GM18909 (cell line): ENCODE measurements at regions not wholly inside any gene's neighbourhood (a gene's known extent, or its start where the extent isn't known, plus 50 kb on each side); places are given as distances from the start of the nearest gene placed in this dataset.

Experiments
- ATAC-seq: cut with Tn5 transposase; IDR thresholded peaks from one replicate; pipeline ENCODE4 v1.9.1; 2021; ENCODE audit warnings: mild to moderate bottlenecking; ENCODE audit not compliant: unreplicated experiment, poor library complexity

DNA sequence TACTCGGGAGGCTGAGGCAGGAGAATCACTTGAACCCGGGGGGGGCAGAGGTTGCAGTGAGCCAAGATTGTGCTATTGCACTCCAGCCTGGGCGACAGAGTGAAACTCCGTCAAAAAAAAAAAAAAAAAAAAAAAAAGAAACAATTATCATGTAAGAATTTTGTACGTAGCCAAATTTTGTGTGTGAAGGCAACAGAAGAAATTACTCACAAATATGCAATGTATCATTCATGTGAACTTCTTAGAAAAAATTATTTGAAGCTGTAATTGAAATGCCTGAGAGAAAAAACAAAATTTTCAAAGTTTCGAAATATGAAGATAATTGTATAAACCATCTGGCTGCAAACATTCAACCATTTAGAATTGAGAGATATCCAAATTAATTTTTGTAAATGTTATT is 204.8 kb upstream of the PARD3B start:
- ATAC-seq: no peak

- no peak for ATAC-seq
Observed at GRCh38 chr2:204341887-204342276, 203.4 kb upstream of the PARD3B start.

GRCh38 chr2:204343685-204344084 is 201.6 kb upstream of the PARD3B start:
- no peak for ATAC-seq

GRCh38 chr2:204344119-204344518 is 201.2 kb upstream of the PARD3B start:
- ATAC-seq: no peak

- no peak for ATAC-seq
Observed at GRCh38 chr2:204346906-204347305, 198.4 kb upstream of the PARD3B start.

- ATAC-seq: no peak
Observed at GRCh38 chr2:204353823-204354222, 191.5 kb upstream of the PARD3B start.

- ATAC-seq: no peak
Observed at GRCh38 chr2:204354442-204354856, 190.8 kb upstream of the PARD3B start.

DNA sequence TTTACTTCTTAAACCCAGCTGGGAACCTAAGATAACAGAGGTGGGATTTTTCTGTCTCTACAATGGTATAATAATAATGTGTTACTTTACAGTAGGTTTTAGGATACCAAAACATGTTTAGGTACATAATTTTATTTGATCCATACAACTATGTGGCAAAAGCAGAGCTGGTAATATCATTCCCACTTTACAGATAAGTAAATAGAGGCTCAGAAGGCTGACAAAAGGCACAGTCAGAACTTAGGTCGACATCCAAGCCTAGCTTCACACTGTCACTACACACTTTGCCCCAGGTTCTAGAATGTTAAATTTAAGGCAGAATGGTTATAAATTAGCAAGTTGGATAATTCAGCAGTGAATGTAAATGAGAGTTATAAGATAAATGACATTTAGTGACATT is 189.6 kb upstream of the PARD3B start:
- ATAC-seq: no peak

- no peak for ATAC-seq
Observed at GRCh38 chr2:204356151-204356641, 189.1 kb upstream of the PARD3B start.

GRCh38 chr2:204357286-204357685 is 188.0 kb upstream of the PARD3B start:
- ATAC-seq: no peak

DNA sequence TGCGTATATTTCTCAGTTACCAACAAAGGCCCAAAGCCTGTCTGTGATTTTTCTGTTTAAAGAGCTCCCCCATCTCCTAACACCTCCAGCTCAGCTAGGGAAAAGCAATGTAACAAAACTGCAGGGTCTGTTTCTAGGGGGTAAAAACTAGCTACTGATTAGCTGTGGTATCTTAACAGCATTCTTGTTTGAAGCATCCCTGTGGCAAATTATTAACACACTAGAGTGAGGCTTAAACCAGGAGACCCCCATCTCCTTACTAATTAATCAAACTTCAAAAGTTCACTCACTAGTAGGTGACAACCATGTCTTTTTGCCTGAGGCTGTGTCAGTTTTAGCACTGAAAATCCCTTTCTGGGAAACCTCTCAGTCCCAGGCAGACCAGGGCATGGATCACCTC is 186.2 kb upstream of the PARD3B start:
- ATAC-seq: no peak

DNA sequence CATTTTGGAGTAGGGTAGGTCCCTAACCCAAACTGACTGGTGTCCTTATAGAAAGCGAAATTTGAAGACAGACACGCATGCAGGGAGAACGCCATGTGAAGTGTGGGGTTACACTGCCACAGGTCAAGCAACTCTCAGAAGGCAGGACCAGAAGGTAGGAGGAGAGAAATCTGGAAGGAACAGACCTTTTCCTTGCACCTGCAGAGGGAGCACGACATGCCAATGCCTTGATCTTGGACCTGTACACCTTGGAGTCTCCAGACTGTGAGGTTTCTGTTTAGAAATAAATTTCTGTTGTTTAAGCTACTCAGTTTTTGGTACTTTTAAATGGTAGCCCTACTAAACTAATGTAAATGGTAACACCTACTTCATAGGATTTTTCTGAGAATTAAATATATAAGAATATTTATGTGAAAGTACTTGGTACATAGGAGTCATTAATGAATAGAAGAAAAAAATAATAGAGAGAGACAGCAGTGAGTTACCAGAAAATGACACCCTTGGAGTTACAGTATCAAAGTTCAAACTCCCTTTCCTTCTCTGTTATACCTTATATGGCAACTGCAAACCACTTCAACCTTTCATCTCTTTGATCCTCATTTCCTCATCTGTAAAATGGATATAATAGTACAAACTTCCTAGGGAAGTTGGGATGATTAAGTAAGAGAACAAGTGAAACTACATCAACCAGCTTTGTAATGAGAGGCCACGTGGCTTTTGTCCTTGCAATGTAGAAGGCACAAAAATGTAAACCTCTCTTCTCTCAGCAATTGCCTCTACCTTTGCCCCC is 184.9 kb upstream of the PARD3B start:
- ATAC-seq: no peak

- ATAC-seq: no peak
Observed at GRCh38 chr2:204361738-204362137, 183.5 kb upstream of the PARD3B start.

GRCh38 chr2:204362581-204362980 is 182.7 kb upstream of the PARD3B start:
- no peak for ATAC-seq

DNA sequence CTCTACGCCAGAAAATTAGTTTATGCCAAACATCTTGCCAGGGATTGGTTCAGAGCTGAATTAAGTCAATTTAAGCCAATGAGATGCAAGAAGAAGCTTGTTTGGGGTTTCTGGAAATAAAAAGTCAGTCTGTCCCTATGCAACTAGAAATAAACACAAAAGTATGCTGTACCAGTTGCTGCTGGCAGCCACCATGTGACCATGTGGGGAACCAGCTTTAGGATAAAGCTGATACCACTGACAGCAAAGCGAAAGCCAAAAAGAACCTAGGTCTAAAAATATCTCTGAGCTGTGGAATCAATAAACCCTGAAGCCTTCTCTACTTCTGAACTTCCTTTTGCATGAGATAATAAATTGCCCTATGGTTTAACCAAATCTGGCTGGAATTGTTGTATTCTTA is 181.8 kb upstream of the PARD3B start:
- ATAC-seq: no peak

DNA sequence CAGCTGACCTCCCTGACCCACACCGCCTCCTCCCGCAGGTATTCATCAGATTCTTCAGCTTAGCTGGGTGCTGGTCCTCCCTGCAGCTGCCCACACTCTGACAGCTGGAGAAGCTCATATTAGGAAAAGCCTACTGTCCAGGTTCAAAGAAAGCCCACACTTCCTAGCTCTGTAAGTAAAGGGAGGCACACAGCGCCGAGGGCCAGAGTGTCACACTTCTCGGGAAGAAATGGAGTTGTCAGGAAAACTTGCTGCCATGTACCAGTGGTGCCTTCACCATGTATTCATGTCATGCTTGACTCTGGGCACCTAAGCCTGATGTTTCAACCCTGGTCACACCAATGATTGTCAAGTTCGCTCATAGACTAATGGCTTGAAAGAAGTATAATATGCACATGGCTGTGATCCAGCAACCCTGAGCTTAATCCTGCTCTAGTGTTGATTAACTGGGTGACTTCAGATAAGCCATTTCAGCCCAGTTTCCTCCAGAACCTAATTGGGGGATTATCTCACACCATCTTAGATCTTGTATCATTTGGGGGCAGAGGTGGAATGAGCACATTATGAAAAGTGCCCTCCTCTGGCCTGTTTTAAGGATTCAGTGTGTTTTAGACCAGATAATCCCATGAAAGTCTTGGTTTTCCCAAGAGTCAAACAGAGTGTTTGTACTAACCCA is 180.3 kb upstream of the PARD3B start:
- no peak for ATAC-seq

DNA sequence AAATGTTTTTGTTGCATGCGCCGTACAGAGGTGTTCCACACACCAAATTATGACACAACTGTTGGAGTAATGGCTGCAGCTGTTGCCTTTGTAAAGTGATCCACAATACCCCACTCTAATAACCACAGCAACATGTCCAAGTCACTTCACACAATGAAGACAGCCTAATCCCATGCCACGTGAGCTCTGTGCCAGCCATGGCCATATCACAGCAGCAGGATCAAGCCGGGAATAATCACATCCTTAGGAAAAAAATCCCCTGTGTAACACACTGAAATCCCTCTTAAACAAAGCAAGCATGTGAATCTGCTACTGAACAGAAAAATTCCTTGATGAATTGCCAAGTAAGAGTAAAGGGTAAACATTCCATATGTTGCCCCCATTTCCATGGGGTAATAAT is 179.5 kb upstream of the PARD3B start:
- no peak for ATAC-seq

DNA sequence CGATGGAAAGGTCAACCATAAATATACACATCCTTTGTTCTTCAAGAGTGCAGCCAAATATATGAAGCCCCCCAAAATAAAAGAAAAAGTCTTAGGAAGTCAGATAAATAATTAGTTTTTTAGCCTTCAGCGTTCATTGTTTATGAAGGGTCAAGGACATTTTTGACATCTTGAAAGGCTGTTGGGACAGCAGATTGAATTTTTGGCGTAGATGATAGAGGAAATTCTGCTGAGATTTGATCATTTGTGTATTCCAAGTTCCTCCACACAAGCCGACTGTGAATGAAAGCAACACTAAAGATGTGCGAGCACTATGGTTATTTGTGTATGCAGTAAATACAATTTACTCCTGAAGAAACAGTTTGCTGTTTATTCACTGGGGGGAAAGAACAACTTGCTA is 177.8 kb upstream of the PARD3B start:
- no peak for ATAC-seq

DNA sequence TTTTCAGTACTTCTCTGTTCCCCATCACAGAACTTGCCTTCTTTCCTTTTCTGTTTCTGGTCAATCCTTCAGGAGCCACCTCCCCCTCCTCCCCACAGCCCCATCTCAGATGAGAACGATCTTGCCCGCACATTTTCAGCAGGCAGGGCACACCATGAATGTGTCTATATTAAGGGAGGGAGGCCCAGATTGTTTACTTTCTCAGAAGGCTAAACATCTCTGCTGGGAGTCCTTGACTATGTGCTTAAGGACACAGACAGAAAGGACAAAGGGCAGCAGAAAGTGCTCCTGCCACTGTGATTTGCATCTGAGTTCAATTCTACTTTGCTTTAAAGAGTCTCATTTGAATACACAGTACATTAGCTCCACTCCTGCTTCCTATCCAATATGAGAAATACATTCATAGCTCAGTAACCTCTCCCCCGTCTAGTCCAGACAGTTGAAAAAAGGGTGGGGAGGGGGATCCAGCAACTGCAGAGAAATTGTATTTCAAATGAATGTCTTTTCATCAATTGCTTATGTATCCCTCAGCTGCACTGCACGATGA is 175.0 kb upstream of the PARD3B start:
- no peak for ATAC-seq

DNA sequence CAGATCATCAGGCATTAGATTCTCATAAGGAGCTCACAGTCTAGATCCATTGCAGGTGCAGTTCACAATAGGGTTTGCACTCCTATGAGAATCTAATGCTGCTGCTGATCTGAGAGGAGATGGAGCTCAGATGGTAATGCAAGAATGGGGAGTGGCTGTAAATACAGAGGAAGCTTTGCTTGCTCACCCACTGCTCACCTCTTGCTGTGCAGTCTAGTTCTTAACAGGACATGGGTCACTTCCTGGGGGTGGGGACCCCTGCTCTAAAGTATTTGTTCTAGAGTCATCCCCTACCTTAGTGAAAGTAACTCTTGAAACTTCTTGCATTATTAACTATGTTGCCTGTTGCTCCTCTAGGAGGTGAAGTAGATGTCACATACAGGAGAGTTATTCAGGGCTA is 171.3 kb upstream of the PARD3B start:
- no peak for ATAC-seq

DNA sequence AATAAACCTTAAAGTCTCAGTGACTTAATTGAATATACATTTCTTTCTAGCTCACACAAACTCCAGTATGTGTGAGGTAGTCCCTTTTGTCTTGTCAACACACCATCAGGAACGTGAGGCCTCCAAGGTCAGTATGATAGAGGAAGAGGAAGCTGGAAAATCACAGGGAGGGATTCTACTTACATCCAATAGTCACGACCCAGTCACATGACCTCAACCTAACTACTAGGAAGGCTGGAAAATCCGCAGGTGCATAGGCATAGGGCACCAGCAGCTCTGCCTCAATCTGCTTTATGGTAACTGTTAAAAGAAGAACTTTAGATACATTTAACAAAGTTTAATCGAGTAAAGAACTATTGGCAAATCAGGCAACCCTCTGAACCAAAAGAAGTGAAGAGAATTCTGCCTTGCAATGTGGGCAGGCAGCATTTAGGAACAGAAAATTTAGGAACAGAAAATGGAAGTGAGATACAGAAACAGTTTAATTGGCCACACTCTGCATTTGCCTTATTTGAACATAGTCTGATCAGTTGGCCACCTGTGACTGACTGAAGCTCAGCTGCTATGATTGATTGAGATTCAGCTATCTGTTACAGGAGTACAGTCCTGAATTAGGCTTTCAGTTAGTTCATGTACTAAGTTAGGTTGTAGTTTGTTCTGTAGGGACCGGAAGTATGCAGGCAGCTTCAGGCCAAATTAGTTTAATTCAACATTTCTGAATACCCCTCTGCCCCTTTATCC is 165.0 kb upstream of the PARD3B start:
- no peak for ATAC-seq
